DND-41 (cell line): ENCODE measurements at regions not wholly inside any gene's neighbourhood (a gene's known extent, or its start where the extent isn't known, plus 50 kb on each side); places are given as distances from the start of the nearest gene placed in this dataset.

Source experiments
- CTCF ChIP-seq: IDR thresholded peaks from 2 replicates; pipeline ENCODE4 v1.5.1; 2012; ENCODE audit warnings: borderline replicate concordance, low read length, moderate library complexity, mild to moderate bottlenecking; ENCODE audit not compliant: poor library complexity, severe bottlenecking; ENCODE audit errors: extremely low read depth
- EZH2 ChIP-seq: IDR thresholded peaks from 3 replicates; pipeline ENCODE4 v1.6.1; 2012; ENCODE audit warnings: borderline replicate concordance, low read depth, mild to moderate bottlenecking, moderate library complexity, low read length, inconsistent platforms; ENCODE audit not compliant: severe bottlenecking

GRCh38 chr4:17029432-17029831 lies 131.0 kb upstream of the LDB2 start:
- TF ChIP-seq CTCF (no peak), EZH2 (no peak)
